Glutamatergic neuron (in vitro differentiated cells): ENCODE measurements at regions not wholly inside any gene's neighbourhood (a gene's known extent, or its start where the extent isn't known, plus 50 kb on each side); places are given as distances from the start of the nearest gene placed in this dataset.

Experiments used
- DNase-seq: peaks from one replicate; pipeline ENCODE4 v3.0.0; 2022
- H3K27ac Mint-ChIP-seq: one replicate; pipeline ENCODE4 v1.8.0; 2020; ENCODE audit warnings: mild to moderate bottlenecking, mixed read lengths, inconsistent platforms; ENCODE audit not compliant: unreplicated experiment
- H3K27me3 Mint-ChIP-seq: one replicate; pipeline ENCODE4 v1.8.0; 2020; ENCODE audit warnings: mild to moderate bottlenecking, moderate library complexity, mixed read lengths, inconsistent platforms; ENCODE audit not compliant: unreplicated experiment
- H3K36me3 Mint-ChIP-seq: one replicate; pipeline ENCODE4 v1.8.0; 2020; ENCODE audit warnings: mild to moderate bottlenecking, mixed read lengths, inconsistent platforms; ENCODE audit not compliant: unreplicated experiment
- H3K4me1 Mint-ChIP-seq: one replicate; pipeline ENCODE4 v1.8.0; 2020; ENCODE audit warnings: mild to moderate bottlenecking, low read depth, mixed read lengths, inconsistent platforms; ENCODE audit not compliant: unreplicated experiment
- H3K4me3 Mint-ChIP-seq: one replicate; pipeline ENCODE4 v1.8.0; 2020; ENCODE audit warnings: mild to moderate bottlenecking, mixed read lengths, inconsistent platforms; ENCODE audit not compliant: unreplicated experiment
- H3K9me3 Mint-ChIP-seq: one replicate; pipeline ENCODE4 v1.8.0; 2020; ENCODE audit warnings: mild to moderate bottlenecking, moderate library complexity, mixed read lengths, inconsistent platforms; ENCODE audit not compliant: unreplicated experiment
- TF ChIP-seq, protein P1 (sequence below): fragments of 200-600 bp; sonication (generic); IDR thresholded peaks from one replicate; pipeline ENCODE4 v1.5.0; 2021; ENCODE audit not compliant: partially characterized antibody, unreplicated experiment

DNA sequence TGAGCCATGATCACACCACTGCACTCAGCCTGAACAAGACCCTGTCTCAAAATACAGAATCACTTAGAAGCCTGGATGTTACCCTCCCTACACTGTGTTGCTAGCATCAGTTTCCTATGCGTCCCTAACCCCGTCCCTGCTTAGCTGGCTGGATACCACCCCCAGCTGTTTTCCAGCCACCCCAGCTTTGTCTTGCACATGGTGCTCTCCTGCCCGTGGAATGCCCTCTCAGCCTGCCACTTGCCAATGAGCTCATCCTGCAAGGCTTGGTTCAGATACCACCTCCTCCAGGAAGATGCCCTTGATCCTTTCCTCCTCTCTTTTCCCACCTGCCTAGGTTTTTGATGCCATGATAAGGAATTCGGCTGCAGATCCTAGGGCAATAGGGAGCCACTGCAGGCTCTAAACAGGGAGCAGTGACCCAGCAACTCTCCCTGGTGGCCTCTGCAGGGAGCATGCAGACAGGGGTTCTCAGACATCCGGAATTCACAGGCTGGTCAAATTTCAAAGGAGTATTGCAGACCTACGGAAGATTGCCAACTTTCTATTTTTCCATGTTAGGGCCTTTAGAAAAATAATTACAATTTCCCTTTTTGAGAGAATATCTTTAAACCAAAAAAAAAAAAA is 52.7 kb upstream of the WNT7B start:
- H3K27me3 Mint-ChIP-seq, result peaks cover 17% of the 10 kb centered on the region

DNA sequence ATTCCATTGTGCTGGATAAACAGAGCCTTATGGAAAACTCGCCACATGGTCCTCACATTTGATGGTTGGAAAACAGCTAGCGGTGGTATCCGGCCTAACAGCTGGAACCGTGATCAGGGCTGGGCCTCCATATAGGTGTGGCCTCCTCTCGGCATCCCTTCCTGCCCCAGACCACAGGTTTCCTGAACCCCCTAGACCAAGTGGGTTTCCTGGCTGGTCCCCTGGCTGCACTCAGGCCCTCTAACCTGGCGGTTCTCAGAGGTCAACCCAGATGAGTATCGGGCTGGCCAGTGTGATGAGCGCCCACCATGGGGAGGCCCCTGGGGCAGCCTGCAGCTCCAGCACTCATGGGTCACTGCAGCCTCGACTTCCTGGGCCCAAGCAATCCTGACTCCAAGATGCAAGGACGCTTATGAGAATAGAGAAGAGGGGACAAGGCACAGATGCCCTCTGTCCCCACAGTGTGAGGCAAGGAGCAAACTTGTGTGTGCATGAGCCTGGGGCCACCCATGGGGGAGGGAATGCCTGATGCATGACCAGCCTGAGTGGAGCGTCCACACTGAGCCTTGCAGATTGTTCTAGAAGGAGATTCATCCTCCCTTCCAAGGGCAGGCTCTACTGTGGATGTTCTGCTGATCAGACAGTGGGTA is 53.4 kb upstream of the WNT7B start:
- Mint-ChIP-seq H3K9me3 (peaks cover 11% of the 10 kb centered on the region), H3K4me1 (peaks cover 7% of the 10 kb centered on the region), H3K27me3 (peaks cover 17% of the 10 kb centered on the region), H3K27ac (no peak overlapping the region), H3K4me3 (no peak overlapping the region), H3K36me3 (no peaks in the 10 kb centered on the region)
- DNase-seq, result no peak
- TF ChIP-seq, protein P1, sequence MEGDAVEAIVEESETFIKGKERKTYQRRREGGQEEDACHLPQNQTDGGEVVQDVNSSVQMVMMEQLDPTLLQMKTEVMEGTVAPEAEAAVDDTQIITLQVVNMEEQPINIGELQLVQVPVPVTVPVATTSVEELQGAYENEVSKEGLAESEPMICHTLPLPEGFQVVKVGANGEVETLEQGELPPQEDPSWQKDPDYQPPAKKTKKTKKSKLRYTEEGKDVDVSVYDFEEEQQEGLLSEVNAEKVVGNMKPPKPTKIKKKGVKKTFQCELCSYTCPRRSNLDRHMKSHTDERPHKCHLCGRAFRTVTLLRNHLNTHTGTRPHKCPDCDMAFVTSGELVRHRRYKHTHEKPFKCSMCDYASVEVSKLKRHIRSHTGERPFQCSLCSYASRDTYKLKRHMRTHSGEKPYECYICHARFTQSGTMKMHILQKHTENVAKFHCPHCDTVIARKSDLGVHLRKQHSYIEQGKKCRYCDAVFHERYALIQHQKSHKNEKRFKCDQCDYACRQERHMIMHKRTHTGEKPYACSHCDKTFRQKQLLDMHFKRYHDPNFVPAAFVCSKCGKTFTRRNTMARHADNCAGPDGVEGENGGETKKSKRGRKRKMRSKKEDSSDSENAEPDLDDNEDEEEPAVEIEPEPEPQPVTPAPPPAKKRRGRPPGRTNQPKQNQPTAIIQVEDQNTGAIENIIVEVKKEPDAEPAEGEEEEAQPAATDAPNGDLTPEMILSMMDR, result no peak

More for the DNA sequence above, 52.7 kb upstream of the WNT7B start:
- DNase-seq, result no peak
- H3K4me3 Mint-ChIP-seq, result no peak overlapping the region
- H3K36me3 Mint-ChIP-seq, result no peaks in the 10 kb centered on the region
- peaks cover 7% of the 10 kb centered on the region for H3K4me1 Mint-ChIP-seq
- TF ChIP-seq, protein P1, result no peak
- peaks cover 11% of the 10 kb centered on the region for H3K9me3 Mint-ChIP-seq
- no peak overlapping the region for H3K27ac Mint-ChIP-seq

DNA sequence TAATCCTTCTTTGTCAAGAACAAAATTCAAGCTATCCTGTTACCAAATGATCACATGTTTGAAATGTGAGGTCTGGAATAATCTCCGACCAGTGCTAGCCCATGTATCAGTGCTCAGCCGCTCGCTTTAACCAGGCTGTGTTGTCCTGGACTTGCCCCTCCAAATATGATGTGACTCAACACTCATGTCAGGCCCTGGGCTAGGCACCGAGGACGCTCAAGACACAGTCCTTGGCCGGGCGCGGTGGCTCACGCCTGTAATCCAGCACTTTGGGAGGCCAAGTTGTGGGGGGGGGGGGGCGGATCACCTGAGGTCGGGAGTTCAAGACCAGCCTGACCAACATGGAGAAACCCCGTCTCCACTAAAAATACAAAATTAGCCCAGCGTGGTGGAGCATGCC is 54.1 kb upstream of the WNT7B start:
- H3K4me3 Mint-ChIP-seq, result no peak overlapping the region
- TF ChIP-seq, protein P1, result no peak
- H3K27me3 Mint-ChIP-seq, result peaks cover 14% of the 10 kb centered on the region
- H3K4me1 Mint-ChIP-seq, result peaks cover 7% of the 10 kb centered on the region
- no peak for DNase-seq
- no peaks in the 10 kb centered on the region for H3K36me3 Mint-ChIP-seq
- no peak overlapping the region for H3K27ac Mint-ChIP-seq
- peaks cover 7% of the 10 kb centered on the region for H3K9me3 Mint-ChIP-seq

DNA sequence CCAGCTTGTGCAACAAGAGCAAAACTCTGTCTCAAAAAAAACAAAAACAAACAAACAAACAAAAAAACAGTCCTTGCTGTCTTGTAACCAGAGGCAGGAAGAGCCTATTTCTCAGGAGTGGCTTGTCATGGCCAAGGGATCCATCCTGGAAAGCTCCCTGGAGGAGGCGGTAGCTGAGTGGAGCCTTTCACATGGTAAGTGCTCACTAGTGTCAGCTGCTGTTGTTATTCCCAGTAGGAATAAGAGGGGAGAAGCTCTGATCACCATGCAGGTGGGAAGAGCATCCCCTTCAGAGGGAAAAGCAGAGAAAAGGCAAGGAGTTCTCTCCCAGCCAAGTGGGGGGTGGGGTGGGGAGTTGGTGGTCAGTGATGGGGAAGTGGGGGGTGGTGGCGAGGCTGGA is 54.6 kb upstream of the WNT7B start:
- Mint-ChIP-seq H3K4me3 (no peak overlapping the region), H3K9me3 (peaks cover 6% of the 10 kb centered on the region), H3K27me3 (peaks cover 14% of the 10 kb centered on the region), H3K27ac (no peak overlapping the region), H3K36me3 (no peaks in the 10 kb centered on the region), H3K4me1 (peaks cover 7% of the 10 kb centered on the region)
- DNase-seq, result no peak
- TF ChIP-seq, protein P1, result no peak
